Common myeloid progenitor, CD34-positive (primary cell): ENCODE measurements at regions not wholly inside any gene's neighbourhood (a gene's known extent, or its start where the extent isn't known, plus 50 kb on each side); places are given as distances from the start of the nearest gene placed in this dataset.

Experiments used
- CTCF ChIA-PET: fragments of 350-600 bp; sonication (Branson Sonifier 250); formaldehyde crosslinking; loops from one replicate; lab custom pipeline; 2021; ENCODE audit warnings: antibody characterized with exemption; lab: Charles Lee
- POLR2A ChIA-PET: fragments of 350-600 bp; sonication (Branson Sonifier 250); formaldehyde crosslinking; loops from one replicate; lab custom pipeline; 2021; ENCODE audit warnings: antibody characterized with exemption; lab: Charles Lee
- DNase-seq, 3 donors: peaks; one replicate each; pipeline versions ENCODE4 v3.0.0 to v3.0.0-alpha.2; 2013
- H3K27ac ChIP-seq, 2 experiments: 1 replicate in 1 of 2; 2 replicates in 1 of 2; pipeline ENCODE4 v1.7.0; 2013; ENCODE audit warnings: inconsistent platforms in 2 of 2, low read length in 2 of 2, mild to moderate bottlenecking in 2 of 2, low read depth in 1 of 2, moderate library complexity in 1 of 2; ENCODE audit not compliant: severe bottlenecking in 2 of 2, insufficient read depth in 1 of 2, poor library complexity in 1 of 2
- H3K27me3 ChIP-seq, 5 experiments: replicated peaks in 2 of 5; 1 replicate in 3 of 5; 2 replicates in 2 of 5; pipeline versions ENCODE4 v1.6.1 to v1.7.0; 2013; ENCODE audit warnings: low read length in 4 of 5, mild to moderate bottlenecking in 2 of 5, moderate library complexity in 2 of 5, inconsistent platforms in 1 of 5; ENCODE audit not compliant: insufficient read depth in 5 of 5, control insufficient read depth in 4 of 5
- H3K36me3 ChIP-seq, 4 experiments: 1 replicate in 2 of 4; 2 replicates in 2 of 4; pipeline versions ENCODE4 v1.6.1 to v1.7.0; 2013; ENCODE audit warnings: low read length in 3 of 4, control low read depth in 1 of 4, mild to moderate bottlenecking in 1 of 4; ENCODE audit not compliant: control insufficient read depth in 4 of 4, insufficient read depth in 4 of 4
- H3K4me1 ChIP-seq, 4 experiments: 1 replicate in 3 of 4; 2 replicates in 1 of 4; pipeline versions ENCODE4 v1.6.1 to v1.7.1; 2013; ENCODE audit warnings: low read length in 3 of 4, mild to moderate bottlenecking in 3 of 4, control low read depth in 1 of 4, inconsistent platforms in 1 of 4, moderate library complexity in 1 of 4; ENCODE audit not compliant: control insufficient read depth in 4 of 4, insufficient read depth in 4 of 4; ENCODE audit errors: control extremely low read depth in 1 of 4
- H3K4me3 ChIP-seq, 7 experiments: 1 replicate in 4 of 7; 2 replicates in 3 of 7; pipeline versions ENCODE4 v1.5.1 to v1.7.0; 2013; ENCODE audit warnings: mild to moderate bottlenecking in 7 of 7, low read length in 6 of 7, moderate library complexity in 6 of 7, inconsistent platforms in 2 of 7, low read depth in 2 of 7, control low read depth in 1 of 7; ENCODE audit not compliant: insufficient read depth in 4 of 7, control insufficient read depth in 1 of 7; ENCODE audit errors: extremely low read depth in 1 of 7
- H3K9me3 ChIP-seq, 5 experiments: 1 replicate in 4 of 5; 2 replicates in 1 of 5; pipeline versions ENCODE4 v1.6.1 to v1.7.1; 2013; ENCODE audit warnings: low read length in 4 of 5, mild to moderate bottlenecking in 2 of 5, inconsistent platforms in 1 of 5, low read depth in 1 of 5, moderate library complexity in 1 of 5; ENCODE audit not compliant: control insufficient read depth in 4 of 5, insufficient read depth in 2 of 5; ENCODE audit errors: control extremely low read depth in 1 of 5
- WGBS: methylation state at CpG from one replicate; pipeline ENCODE4 v1.1.5; 2013; ENCODE audit not compliant: insufficient coverage; 5-methylcytosine and 5-hydroxymethylcytosine counted together

GRCh38 chr2:105176429-105176828 lies 65.1 kb upstream of the GPR45 start:
- POLR2A ChIA-PET = no interaction called here
- CTCF ChIA-PET = interaction anchor here (0.8 to 1.7 kb wide), 2 partner anchors 52 to 56 kb away, joined by 3 read pairs; no protein-coding TSS in a partner anchor
- H3K4me3 ChIP-seq = no peak overlapping the region
- peaks cover 0 to 13% (median 9%) of the 10 kb centered on the region in 4 experiments for H3K4me1 ChIP-seq
- WGBS = 84% methylated on average over 3 of the region's 10 CpGs
- DNase-seq = no peak
- H3K9me3 ChIP-seq = peaks cover 1 to 8% (median 5%) of the 10 kb centered on the region in 5 experiments
- no peak overlapping the region for H3K27ac ChIP-seq
- H3K36me3 ChIP-seq = no peaks in the 10 kb centered on the region
- H3K27me3 ChIP-seq = peaks cover 0 to 6% (median 0%) of the 10 kb centered on the region in 5 experiments

DNA sequence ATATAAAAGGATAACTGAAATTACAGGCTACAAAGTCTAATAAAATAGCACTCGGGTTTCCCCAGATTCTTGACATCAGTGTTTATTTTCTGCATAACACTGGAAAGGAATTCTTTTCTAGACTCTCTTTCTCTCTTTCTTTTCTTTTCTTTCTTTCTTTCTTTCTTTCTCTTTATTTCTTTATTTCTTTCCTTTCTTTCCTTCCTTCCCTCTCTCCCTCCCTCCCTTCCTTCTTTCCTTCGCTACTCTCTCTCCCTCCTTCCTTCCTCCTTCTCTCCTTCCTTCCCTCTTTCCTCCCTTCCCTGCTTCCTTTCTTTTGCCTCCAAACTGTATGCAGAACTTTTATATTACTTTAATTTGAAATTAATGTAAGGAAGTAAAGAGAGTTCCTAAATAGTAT lies 64.5 kb upstream of the GPR45 start:
- H3K36me3 ChIP-seq = no peaks in the 10 kb centered on the region
- peaks cover 0 to 6% (median 0%) of the 10 kb centered on the region in 5 experiments for H3K27me3 ChIP-seq
- H3K27ac ChIP-seq = no peak overlapping the region
- H3K9me3 ChIP-seq = peaks cover 1 to 8% (median 5%) of the 10 kb centered on the region in 5 experiments
- peaks cover 0 to 13% (median 9%) of the 10 kb centered on the region in 4 experiments for H3K4me1 ChIP-seq
- ChIA-PET CTCF (no interaction called here), POLR2A (no interaction called here)
- no peak for DNase-seq
- WGBS = 66% methylated on average over 2 of the region's 2 CpGs
- H3K4me3 ChIP-seq = no peak overlapping the region

DNA sequence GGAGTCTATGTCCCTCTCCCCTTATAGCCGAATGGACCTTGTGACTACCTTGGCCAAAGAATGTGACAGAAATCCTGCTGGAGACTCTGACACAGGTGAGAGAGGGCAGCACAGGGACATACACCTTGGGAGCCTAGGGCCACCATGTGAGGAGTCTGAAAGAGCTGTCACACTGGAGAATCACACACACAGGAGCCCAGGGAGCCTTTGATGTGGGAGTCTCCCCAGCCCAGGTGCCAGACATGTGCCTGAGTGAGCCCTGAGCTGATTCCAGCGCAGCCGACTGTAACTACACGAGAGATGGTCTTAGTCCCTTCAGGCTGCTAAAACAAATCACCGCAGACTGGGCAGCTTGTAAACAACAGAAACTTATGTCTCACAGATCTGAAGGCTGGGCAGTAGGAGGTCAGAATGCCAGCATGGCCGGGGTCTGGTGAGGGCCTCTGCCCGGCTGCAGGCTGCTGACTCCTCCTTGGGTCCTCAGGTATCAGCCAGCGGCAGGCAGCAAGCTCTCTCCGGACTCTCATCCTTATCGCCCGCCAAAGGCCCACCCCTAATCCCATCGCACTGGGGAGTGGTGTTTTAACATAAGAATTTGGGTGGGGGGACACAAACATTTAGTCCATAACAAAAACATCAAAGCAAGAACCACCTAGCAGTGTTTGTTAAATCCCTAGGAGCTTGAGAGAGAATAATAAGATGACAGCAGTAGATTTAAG lies 63.8 kb upstream of the GPR45 start:
- Histone ChIP-seq H3K4me3 (no peak overlapping the region), H3K27me3 (peaks cover 0 to 6% (median 0%) of the 10 kb centered on the region in 5 experiments), H3K9me3 (peaks cover 1 to 8% (median 5%) of the 10 kb centered on the region in 5 experiments), H3K4me1 (peaks cover 0 to 13% (median 9%) of the 10 kb centered on the region in 4 experiments), H3K27ac (no peak overlapping the region), H3K36me3 (no peaks in the 10 kb centered on the region)
- WGBS = 86% methylated on average over 7 of the region's 12 CpGs
- ChIA-PET POLR2A (interaction anchor here (0.6 kb wide), 1 partner anchor 27 kb away, joined by 4 read pairs; no protein-coding TSS in a partner anchor), CTCF (no interaction called here)
- DNase-seq = no peak

DNA sequence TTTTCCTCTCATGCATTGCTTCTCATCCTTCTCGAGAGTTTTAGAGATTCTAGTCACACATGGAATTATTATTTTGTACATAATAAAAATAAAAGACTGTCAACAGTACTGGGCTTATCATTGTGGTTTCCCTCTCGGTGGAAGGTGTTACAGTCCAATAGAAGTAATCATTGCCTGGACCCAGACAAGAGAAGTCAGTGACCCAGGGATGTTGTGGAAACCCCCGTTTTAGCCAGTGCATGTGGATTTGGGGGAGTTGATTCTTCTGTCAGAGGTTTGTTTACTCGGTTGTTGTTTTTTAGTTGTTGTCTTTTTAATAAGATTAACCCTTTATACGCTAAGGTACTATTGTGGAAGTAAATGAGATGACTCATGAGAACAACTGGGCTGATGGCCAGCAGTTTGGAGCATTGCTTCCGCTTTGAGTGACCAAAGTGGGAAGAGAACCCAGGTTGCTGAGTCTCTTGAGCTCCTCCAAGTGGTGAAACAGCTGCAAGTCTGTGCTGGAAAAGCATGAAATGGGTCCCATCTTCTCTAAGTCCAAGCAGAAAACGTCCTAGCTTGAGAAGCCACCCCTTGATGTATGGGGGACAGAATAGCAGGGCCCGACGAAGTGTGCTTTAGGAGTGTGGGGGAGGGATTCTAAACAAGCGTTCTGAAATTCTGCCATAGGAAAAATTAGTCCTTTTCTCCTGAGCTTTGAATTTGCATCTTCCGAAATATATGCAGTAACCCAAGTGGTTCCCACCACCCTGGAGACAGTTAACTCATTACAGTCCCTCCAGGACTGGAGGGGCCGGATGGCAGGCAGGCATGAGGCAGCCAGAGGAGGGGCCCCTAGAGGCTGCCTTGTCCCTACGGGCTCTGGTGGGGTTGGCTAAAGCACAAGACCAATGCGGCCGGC lies 61.8 kb upstream of the GPR45 start:
- Histone ChIP-seq H3K27ac (no peak overlapping the region), H3K36me3 (no peaks in the 10 kb centered on the region), H3K4me3 (no peak overlapping the region), H3K4me1 (peaks cover 0 to 13% (median 9%) of the 10 kb centered on the region in 4 experiments), H3K9me3 (no peaks in the 10 kb centered on the region), H3K27me3 (peaks cover 0 to 6% (median 0%) of the 10 kb centered on the region in 5 experiments)
- peak; percentile 36 to 48 (median 44) for DNase-seq
- POLR2A ChIA-PET = no interaction called here
- WGBS = 55% methylated on average over 9 of the region's 15 CpGs
- CTCF ChIA-PET = interaction anchor here (0.5 to 2.5 kb wide), 10 partner anchors 37 to 86 kb away, joined by 3 to 8 read pairs (median 4); no protein-coding TSS in a partner anchor

- no peaks in the 10 kb centered on the region for H3K9me3 ChIP-seq
- H3K4me1 ChIP-seq = peaks cover 0 to 5% (median 2%) of the 10 kb centered on the region in 4 experiments
- no peak for DNase-seq
- no peak overlapping the region for H3K4me3 ChIP-seq
- H3K27me3 ChIP-seq = peaks cover 0 to 6% (median 0%) of the 10 kb centered on the region in 5 experiments
- CTCF ChIA-PET = interaction anchor here (0.9 to 2.9 kb wide), 7 partner anchors 38 to 69 kb away, joined by 3 to 8 read pairs (median 6); no protein-coding TSS in a partner anchor
- no peaks in the 10 kb centered on the region for H3K36me3 ChIP-seq
- H3K27ac ChIP-seq = no peak overlapping the region
- WGBS = 85% methylated on average over 8 of the region's 11 CpGs
- POLR2A ChIA-PET = no interaction called here
Observed at GRCh38 chr2:105180491-105180972, 61.0 kb upstream of the GPR45 start.

DNA sequence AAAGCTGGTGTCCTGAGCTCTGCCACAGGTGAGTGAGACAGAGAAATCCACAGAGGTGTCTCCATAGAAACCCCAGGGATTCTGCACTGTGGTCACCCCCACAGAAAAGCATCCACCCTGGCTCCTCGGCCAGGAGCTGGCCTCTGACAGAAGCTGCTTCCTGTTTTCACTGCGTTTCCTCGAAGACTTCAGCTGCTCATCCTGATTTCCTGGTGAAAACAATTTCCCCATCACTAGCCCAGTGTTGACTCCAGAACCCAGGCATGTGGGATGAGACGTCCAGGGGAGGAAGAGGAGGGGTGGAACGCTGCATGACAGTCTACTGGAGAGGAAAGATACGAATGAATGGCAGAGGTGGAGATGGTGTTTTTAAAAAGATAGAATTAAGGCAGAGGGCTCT lies 60.3 kb upstream of the GPR45 start:
- Histone ChIP-seq H3K4me3 (no peak overlapping the region), H3K27ac (no peak overlapping the region), H3K36me3 (no peaks in the 10 kb centered on the region), H3K9me3 (no peaks in the 10 kb centered on the region), H3K27me3 (peaks cover 0 to 6% (median 0%) of the 10 kb centered on the region in 5 experiments), H3K4me1 (no peaks in the 10 kb centered on the region)
- ChIA-PET POLR2A (no interaction called here), CTCF (interaction anchor here (1.6 to 2.9 kb wide), 4 partner anchors 14 to 67 kb away, joined by 5 to 8 read pairs (median 7); no protein-coding TSS in a partner anchor)
- 38% methylated on average over 6 of the region's 6 CpGs for WGBS
- no peak for DNase-seq
